ENCODE measurements at regions not wholly inside any gene's neighbourhood (a gene's known extent, or its start where the extent isn't known, plus 50 kb on each side); places are given as distances from the start of the nearest gene placed in this dataset.

- TF ChIP-seq CTCF (IDR thresholded peaks at IDR 0.05) = no peak
- Mint-ChIP-seq H3K36me3 (ENCODE audit: unreplicated experiment) (no peaks in the 10 kb centered on the region), H3K27ac (ENCODE audit: unreplicated experiment) (no peak overlapping the region), H3K4me3 (ENCODE audit: unreplicated experiment) (no peak overlapping the region), H3K27me3 (ENCODE audit: unreplicated experiment) (no peaks in the 10 kb centered on the region), H3K9me3 (ENCODE audit: unreplicated experiment) (peaks cover 42% of the 10 kb centered on the region), H3K4me1 (ENCODE audit: unreplicated experiment) (no peaks in the 10 kb centered on the region)
- no peak for DNase-seq (ENCODE audit: extremely low spot score, unreplicated experiment)
These were observed 222.4 kb downstream of the FMR1NB start for GRCh38 chrX:148203531-148203930.

GRCh38 chrX:148204195-148204594 is 223.1 kb downstream of the FMR1NB start:
- DNase-seq (ENCODE audit: extremely low spot score, unreplicated experiment) = no peak
- TF ChIP-seq CTCF (IDR thresholded peaks at IDR 0.05) = no peak
- Mint-ChIP-seq H3K27ac (ENCODE audit: unreplicated experiment) (no peak overlapping the region), H3K4me1 (ENCODE audit: unreplicated experiment) (no peaks in the 10 kb centered on the region), H3K27me3 (ENCODE audit: unreplicated experiment) (no peaks in the 10 kb centered on the region), H3K9me3 (ENCODE audit: unreplicated experiment) (peaks cover 41% of the 10 kb centered on the region), H3K36me3 (ENCODE audit: unreplicated experiment) (no peaks in the 10 kb centered on the region), H3K4me3 (ENCODE audit: unreplicated experiment) (no peak overlapping the region)

GRCh38 chrX:148214786-148215185 is 233.6 kb downstream of the FMR1NB start:
- no peak for DNase-seq (ENCODE audit: extremely low spot score, unreplicated experiment)
- H3K9me3 Mint-ChIP-seq (ENCODE audit: unreplicated experiment) = peaks cover 18% of the 10 kb centered on the region
- TF ChIP-seq CTCF (IDR thresholded peaks at IDR 0.05) = no peak
- H3K27ac Mint-ChIP-seq (ENCODE audit: unreplicated experiment) = no peak overlapping the region
- H3K4me1 Mint-ChIP-seq (ENCODE audit: unreplicated experiment) = no peaks in the 10 kb centered on the region
- H3K4me3 Mint-ChIP-seq (ENCODE audit: unreplicated experiment) = no peak overlapping the region
- no peaks in the 10 kb centered on the region for H3K36me3 Mint-ChIP-seq (ENCODE audit: unreplicated experiment)
- H3K27me3 Mint-ChIP-seq (ENCODE audit: unreplicated experiment) = no peaks in the 10 kb centered on the region

GRCh38 chrX:148215726-148216125 is 234.6 kb downstream of the FMR1NB start:
- DNase-seq (ENCODE audit: extremely low spot score, unreplicated experiment) = no peak
- no peak for TF ChIP-seq CTCF (IDR thresholded peaks at IDR 0.05)
- H3K27ac Mint-ChIP-seq (ENCODE audit: unreplicated experiment) = no peak overlapping the region

GRCh38 chrX:148223361-148223760 is 242.2 kb downstream of the FMR1NB start:
- no peaks in the 10 kb centered on the region for H3K27me3 Mint-ChIP-seq (ENCODE audit: unreplicated experiment)
- no peak overlapping the region for H3K27ac Mint-ChIP-seq (ENCODE audit: unreplicated experiment)
- H3K4me3 Mint-ChIP-seq (ENCODE audit: unreplicated experiment) = no peak overlapping the region
- DNase-seq (ENCODE audit: extremely low spot score, unreplicated experiment) = no peak
- peaks cover 42% of the 10 kb centered on the region for H3K9me3 Mint-ChIP-seq (ENCODE audit: unreplicated experiment)
- H3K36me3 Mint-ChIP-seq (ENCODE audit: unreplicated experiment) = no peaks in the 10 kb centered on the region
- TF ChIP-seq CTCF (IDR thresholded peaks at IDR 0.05) = no peak
- H3K4me1 Mint-ChIP-seq (ENCODE audit: unreplicated experiment) = no peaks in the 10 kb centered on the region

More at GRCh38 chrX:148215726-148216125, 234.6 kb downstream of the FMR1NB start:
- no peaks in the 10 kb centered on the region for H3K27me3 Mint-ChIP-seq (ENCODE audit: unreplicated experiment)
- no peaks in the 10 kb centered on the region for H3K36me3 Mint-ChIP-seq (ENCODE audit: unreplicated experiment)
- peaks cover 17% of the 10 kb centered on the region for H3K9me3 Mint-ChIP-seq (ENCODE audit: unreplicated experiment)
- H3K4me3 Mint-ChIP-seq (ENCODE audit: unreplicated experiment) = no peak overlapping the region
- H3K4me1 Mint-ChIP-seq (ENCODE audit: unreplicated experiment) = no peaks in the 10 kb centered on the region

All from osteocyte (in vitro differentiated cells).